ENCODE measurements at regions not wholly inside any gene's neighbourhood (a gene's known extent, or its start where the extent isn't known, plus 50 kb on each side); places are given as distances from the start of the nearest gene placed in this dataset.

DNA sequence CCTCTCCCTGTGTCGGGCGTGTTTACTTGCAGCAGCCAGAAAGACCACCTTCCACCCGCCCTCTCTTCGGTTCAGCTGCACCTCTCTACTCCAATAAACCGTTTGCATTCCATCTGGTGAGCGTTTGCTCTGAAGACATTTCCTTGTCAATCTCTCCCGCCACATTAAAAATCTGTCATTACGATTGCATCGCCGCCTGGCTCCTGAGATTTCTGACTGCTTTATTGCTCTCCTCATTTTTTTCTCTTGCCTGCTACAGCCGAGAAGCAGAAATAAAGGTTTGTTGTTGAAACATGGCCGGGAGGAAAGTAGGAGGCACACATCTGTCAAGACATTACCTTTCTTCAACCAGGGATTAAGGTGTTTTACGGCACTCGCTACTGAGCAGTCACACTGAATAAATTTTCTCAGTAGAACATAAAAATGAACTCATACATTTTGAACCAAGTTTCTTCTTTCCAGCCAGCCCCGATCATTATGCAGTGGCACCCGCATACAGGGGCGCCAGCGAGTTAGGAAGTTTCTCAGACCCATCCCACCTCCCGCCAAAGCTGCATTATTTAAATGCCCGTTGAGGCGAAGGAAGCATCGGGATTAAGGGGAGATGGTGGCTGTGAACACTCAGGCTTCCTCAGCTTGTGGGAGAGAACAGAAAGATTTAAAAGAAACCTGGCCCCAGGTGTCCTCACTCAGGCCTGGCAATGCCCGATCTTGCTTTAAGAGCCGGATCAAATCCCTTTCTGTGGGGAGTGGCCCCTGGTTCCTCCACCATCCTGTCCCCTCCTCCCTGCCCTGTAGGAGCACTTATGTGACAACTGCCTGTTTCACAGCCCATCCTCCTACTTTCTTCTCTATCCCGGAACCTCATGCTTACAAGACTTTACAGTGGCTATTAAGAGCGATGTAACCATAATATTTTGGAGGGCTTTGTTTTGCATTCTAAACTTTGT, 1108.9 kb downstream of the BCL11B start:
- no peak for DNase-seq (ENCODE audit: low spot score)

DNA sequence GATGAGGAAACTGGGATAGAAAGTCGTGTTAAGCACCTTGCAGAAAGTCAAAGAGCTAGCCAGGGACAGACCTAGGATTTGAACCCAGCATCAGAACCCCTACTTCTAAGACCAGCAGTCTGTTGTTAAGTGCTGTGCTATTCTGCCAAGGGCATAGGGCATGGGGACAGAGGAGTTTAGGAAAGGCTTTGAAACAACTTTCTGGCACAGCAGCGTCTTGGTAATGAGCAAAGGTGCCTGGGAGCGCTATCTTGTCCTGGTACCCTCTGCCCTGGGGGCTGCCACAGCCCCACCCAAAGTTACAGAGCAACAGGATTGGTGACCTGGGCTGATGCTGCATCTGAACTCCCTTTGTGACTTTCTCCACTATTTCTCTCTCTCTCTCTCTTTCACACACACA, 1108.1 kb downstream of the BCL11B start:
- DNase-seq (ENCODE audit: low spot score), result no peak

DNA sequence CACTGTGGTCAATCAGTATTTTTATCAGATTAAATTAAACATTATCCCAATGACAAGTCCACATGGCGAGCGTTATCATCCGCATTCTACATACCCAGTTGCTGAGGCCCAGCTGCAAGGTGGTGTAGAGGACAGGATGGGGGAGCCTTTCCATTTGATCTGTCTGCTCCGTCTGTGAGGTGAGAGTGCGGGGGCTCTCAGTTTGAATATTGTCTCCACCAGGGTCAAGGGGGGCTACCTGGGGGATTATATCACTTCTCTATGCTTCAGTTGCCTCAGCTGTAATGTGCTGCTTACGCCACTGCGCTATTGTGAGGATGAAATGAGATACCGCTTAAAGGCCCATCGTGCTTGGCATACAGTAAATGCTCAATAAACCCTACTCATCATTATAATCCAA, 1106.0 kb downstream of the BCL11B start:
- DNase-seq (ENCODE audit: low spot score), result no peak

DNA sequence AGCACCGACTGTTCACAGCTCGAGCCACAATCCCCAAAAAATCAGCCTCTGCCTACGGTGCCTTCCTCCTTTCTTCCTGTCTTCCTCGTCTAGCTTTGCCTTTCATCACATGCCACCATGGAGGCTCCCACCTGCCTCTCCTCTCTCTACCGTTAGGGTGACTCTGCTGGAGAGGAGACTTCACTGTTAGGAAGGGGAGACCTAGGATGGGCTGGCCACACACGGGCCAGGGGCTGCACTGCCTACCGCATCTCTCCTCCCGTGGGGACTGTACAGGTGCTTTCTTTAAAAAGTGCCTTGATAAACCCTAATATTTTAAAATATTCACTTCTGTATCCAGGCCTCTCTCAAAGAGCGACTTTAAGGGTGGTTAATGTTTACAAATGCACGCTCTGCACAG, 1104.7 kb downstream of the BCL11B start:
- no peak for DNase-seq (ENCODE audit: low spot score)

DNA sequence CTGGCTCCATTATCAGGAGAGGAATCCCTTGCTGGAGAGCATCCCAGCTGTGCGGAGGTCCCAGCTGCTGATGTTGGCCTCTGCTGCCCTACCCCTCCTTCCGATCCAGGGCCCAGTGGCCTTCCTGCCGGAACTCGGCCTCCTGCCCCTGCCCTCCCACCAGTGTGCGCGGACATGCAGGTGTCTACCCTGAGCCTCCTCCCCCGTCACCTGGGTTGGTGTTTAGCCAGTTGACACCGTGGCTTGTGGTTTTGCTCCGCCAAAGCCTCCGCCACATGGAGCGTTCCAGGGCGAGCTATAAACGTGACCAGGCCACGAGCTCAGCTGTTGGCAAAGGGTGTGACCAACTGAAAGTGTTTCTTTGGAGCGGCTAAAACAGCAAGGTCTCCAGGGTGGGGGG, 1104.3 kb downstream of the BCL11B start:
- no peak for DNase-seq (ENCODE audit: low spot score)

DNA sequence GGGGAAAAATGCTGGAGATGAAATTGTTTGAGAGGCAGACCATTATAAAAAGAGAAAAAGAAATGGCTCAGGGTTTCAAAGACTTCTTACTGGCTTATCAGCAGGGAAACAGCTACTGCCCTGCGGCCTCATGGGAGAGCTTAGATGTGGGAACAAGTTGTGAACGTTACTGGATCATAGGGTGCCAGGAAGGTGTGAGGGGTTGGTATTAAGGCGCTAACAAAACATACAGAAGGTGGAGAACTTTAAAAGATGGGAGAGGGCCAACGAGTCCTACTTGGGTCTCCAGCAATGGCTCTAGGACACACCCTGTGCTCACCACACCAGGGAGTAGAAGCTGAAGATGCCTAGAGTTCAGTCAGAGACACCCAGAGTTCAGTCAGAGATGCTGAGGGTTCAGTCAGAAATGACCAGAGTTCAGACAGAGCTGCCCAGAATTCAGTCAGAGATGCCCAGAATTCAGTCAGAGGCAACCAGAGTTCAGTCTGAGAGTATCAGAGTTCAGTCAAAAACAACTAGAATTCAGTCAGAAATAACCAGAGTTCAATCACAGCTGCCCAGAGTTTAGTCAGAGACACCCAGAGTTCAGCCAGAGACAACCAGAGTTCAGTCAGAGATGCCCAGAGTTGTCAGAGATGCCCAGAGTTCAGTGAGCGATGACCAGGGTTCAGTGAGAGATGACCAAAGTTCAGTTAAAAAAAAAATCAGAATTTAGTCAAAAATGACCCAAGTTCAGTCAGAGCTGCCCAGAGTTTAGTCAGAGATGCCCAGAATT, 1103.6 kb downstream of the BCL11B start:
- DNase-seq (ENCODE audit: low spot score), result no peak

DNA sequence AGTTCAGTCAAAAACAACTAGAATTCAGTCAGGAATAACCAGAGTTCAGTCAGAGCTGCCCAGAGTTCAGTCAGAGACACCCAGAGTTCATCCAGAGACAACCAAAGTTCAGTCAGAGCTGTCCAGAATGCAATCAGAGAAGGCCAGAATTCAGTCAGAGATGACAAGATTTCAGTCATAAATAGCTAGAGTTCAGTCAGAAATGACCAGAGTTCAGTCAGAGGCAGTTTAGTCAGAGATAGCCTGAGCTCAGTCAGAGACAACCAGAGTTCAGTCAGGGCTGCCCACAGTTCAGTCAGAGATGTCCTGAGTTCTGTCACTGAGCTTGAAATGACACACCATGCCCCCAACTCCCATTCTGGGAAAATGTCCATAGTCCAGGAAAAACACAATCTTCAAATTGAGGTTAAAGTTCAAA, 1102.8 kb downstream of the BCL11B start:
- no peak for DNase-seq (ENCODE audit: low spot score)

DNA sequence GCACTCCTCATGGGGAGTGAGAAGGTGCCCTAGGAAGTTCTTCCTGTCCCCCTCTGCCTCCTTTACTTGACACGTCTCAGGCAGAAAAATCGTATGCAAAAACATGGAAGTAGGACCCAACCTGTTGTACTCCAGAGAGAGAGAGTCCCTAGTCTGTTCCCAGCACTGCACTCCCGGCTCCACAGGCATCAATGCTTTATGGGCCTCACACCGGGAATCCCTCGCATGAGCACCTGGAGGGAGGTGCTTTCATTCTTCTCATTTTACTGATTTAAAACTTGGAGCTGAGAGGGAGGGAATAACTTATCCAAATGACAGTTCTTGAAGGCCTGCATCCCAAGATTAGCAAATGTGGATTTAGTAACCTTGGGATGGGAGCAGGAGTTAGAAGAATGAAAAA, 1101.4 kb downstream of the BCL11B start:
- DNase-seq (ENCODE audit: low spot score), result no peak

DNA sequence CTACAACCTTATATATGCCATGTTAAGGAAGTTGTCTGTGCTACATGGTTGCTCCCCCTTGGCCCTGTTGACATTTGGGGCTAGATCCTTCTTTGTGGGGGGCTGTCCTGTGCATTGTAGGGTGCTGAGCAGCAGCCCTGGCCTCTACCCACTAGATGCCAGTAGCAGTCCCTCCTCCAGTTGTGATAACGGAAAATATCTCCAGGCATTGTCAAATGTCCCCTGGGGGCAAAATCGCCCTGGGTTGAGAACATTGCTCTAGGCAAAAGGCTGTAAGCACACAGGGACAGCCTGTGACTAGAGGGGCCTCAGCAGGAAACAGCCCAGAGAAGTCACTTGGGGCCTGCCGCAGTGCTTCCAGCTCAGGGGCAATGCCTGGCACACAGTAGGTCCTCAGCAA, 1100.3 kb downstream of the BCL11B start:
- DNase-seq (ENCODE audit: low spot score), result no peak

DNA sequence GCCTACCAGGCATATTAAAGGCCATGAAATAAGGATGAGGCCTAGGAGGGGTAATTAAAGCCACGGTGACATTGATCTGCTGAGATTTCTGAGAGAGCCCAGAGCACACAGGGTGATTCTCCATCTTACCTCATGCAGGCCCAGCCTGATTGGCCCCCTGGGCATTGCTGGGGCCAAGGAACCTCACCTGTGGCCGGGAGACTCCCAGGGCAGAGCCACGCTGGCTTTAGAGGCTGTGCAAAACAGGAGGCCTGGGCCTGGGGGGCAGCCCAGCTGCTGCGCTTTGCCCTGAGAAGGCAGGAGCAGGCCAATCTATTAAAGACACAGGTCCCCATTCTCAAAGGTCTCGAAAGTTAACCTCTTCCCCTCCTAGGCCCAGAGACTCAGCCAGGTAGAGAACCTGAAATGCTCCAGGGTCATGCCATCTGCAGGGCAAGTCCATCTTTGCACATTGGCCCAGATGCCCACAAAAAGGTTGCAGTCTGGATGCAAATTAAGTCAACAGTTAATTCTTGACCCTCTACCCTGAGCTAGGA, 1099.7 kb downstream of the BCL11B start:
- no peak for DNase-seq (ENCODE audit: low spot score)

DNA sequence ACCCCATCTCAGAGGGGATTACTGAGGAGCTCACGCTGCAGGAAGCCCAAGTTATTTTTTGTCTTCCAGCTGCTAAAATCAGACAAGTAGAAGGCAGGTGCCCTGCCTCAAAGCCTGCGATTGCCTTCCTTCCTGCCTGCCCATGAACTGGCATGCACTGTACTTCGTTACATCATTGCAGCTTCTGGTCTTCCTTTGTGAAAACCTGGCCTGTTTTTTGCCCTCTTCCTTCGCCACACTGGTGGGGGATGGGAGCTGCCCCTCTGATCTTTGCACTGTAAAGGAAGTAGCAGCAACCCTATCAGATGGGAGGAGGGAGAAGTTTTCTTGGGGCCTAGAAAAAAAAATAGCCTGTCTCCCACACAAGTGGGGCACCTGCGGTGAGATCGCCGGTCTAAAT, 1098.7 kb downstream of the BCL11B start:
- no peak for DNase-seq (ENCODE audit: low spot score)

DNA sequence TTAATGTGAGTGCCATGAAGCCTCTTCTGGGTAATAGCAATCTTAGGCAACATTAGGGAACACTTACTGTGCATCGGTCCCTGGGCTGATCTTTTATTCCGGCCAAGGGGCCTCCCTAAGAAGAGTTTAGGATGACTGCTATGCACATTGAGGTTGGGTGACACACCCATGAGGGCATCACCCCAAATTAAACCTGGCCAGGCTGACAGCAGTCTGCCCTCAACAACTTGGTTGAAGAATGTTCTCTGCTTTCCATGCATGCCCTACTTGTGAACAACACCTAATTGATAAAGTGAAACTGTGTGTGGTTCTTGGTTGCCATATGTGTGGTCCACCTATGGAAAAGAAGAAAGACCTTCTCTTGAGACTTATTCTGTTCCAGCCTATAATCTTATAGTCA, 1098.0 kb downstream of the BCL11B start:
- no peak for DNase-seq (ENCODE audit: low spot score)

DNA sequence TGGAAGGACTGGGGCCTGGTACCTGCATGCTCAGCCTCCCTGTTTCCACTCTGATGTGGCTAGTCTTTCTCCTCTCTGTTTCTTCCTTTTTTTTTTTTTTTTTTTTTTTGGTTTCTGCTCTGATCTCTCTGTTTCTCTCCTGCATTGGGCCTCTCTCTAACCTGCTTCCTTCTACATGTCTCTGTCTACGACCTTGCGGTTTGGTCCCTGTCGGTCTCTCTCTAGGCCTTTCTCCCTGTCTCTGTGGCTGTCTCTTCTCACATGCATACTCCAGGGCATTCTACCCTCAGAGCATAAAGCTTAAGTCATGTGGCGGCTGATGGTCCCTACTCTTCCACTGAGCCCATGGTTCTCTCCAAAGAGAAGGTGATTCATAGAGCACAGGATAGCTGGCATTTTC, 1096.6 kb downstream of the BCL11B start:
- DNase-seq (ENCODE audit: low spot score), result no peak

DNA sequence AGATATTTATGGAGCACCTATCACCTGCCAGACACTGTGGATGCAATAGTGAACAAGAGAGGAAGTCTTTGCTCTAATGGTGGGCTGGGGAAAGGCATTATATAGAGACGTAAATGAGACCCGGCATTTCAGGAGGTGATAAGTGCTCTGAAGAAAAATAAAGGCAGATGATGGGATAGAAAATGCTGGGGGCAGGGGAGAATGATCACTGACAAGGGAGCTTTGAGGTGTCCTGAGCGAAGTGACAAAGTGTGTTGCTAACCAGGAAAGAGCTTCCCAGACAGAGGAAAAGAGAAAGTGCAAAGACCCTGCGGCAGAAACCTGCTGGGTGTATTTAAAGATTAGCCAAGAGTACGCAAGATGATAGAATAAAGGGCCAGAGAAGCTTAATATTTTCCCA, 1096.1 kb downstream of the BCL11B start:
- DNase-seq (ENCODE audit: low spot score), result no peak

DNA sequence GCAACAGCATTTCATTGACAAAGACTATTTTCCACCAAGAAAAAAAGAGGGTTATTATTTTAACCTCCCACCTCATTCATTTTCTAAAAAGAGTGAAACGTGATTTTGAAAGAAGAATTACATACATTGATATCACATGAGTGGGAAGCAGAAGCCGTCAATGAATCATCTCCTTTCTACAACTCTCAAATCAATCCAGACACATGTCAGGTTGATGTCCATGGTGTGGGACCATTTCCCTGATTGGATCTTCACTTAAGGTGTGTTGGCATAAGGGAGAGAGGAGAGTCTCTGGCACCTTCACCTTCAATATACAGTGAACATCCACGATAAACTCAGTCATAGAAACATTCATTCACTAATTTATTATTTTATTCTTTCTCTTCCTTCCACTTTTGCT, 1095.1 kb downstream of the BCL11B start:
- DNase-seq (ENCODE audit: low spot score), result no peak

DNA sequence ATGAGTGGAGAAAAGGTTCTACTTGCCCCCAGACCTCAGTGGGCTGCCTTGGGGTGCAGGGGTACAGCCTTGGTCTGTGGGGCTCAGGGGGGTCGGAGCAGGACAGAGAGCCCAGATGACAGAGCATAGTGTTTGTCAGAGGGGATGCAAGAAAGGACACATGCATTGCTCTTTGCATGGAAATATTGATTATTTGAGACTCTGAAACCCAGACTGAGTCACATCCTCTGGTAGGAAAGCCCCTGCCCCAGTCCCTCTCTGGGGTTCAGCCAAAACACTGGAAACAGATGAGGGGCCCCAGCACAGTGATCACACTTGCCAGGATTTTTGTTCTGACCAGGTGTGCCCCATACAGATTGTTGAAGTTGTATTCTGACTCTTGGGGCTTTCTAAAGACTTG, 1094.4 kb downstream of the BCL11B start:
- DNase-seq (ENCODE audit: low spot score), result no peak

DNA sequence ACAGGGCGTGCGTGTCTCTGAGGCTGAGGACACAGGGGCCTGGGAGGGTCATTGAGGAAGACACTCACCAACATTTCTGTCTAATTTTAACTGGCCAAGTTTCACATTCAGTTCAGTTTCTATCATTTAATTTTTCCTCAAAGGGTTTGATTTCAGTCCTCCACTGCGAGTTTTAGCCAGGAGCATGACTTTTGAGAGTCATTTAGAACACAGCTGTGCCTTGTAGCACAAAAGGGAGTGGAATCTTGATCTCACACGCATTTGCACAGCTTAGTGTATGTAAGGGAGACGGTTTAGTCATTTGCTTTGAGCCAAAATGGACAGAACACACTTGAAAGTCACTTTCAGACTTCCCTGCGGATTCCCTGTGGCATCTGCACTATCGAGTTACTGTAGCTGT, 1090.8 kb downstream of the BCL11B start:
- no peak for DNase-seq (ENCODE audit: low spot score)

DNA sequence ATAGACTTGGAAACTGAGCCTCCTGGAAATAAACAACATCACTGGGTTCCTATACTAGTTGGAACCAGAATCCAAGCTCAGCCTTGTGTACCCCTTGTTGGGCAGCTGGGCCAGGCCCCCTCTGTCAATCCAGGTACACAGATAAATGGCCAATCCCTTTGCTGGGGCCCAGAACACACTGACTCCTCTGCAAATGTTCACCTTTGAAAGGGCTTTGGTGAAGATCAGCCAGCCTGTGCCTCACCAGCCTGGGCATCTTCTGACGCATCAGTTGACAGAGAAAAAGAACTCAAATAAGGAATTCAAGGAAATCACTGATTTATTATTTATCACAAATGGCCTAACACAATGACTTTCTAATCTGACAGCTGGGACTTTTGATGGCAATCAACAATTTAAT, 1090.2 kb downstream of the BCL11B start:
- no peak for DNase-seq (ENCODE audit: low spot score)

DNA sequence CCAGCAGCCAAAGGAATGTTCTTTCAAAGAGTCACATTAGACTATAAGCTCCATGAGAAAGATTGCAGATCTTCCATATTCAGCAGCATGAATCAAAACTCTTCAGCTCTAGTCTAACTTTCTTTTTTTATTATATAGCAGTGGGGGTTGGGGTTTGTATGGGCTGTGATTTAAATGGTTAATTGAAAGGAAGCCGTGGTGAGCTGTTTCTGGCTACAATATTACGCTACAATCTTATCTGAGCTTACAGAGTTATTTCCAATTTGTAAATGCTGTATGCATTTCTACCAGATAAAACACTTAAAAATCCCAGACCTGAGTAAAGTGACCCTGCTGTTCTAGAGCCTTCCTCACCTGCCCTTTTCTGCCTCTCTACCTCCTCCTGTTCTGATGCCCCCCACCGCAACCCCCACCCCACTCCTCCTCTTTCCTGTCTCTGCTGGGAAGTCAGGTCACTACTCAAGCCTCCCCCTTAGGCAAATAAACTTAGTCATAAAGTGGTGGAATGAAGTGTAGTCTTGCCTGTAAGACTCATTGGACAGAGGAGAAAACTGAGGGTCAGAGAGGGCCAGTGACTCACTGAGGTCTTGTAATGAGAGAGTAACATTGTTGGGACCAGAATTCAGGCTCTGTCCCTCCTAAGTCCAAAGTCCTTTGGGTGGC, 1089.5 kb downstream of the BCL11B start:
- no peak for DNase-seq (ENCODE audit: low spot score)

DNA sequence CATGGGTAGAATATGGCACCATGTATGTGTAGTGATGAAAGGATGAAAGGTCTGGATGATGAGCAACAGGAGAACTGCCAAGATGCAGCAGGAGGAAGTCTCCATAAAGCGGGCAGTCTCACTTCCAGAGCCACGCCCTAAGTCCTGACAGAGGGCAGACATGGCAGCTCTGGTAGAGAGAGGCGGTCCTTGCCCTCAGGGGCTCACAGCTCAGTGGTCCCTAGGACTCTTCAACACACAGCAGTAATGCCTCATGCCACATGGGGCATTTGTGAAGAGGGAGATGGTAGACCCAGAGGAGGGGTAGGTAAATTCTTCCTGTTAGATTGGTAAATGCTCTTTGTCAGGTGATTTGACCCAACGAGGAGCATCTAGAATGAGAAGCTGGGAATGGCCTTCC, 1088.4 kb downstream of the BCL11B start:
- no peak for DNase-seq (ENCODE audit: low spot score)

DNA sequence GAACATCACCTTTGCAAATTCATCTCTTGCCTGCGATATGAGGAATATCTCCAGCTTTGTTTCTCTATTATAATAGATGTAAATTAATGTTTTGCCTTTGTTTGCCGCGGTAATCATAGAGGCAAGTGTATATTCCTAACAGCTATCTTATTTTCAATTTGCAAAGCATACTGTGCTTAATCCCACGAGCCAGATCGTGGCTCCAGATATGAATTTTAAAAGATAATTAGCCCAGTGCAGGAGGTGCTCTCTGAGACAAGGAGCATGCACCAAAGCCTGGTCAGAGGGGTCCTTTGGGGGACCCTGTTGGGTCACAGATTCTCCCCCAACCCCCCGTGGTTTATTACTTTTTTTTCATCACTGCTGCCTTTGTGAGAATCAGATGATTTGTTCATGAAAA, 1087.5 kb downstream of the BCL11B start:
- DNase-seq (ENCODE audit: low spot score), result no peak

DNA sequence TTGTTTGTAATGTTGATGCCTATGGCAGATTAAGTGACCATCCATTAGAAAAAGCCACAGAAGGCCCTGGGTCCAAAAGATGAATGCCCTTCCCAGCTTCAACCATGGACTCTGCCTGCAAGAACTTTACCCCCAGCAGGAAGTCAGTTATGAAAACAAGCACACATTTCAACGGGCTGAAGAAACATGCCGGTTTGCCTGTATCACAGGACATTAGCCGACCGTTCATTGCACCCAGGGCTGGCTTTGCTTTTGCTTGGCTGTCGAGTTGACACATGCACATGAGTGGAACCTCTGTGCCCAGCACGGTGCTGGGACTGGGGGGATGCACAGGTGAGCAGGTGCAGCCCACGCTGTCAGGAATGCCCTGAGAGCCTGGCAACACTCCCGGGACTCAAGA, 1087.0 kb downstream of the BCL11B start:
- DNase-seq (ENCODE audit: low spot score), result no peak

DNA sequence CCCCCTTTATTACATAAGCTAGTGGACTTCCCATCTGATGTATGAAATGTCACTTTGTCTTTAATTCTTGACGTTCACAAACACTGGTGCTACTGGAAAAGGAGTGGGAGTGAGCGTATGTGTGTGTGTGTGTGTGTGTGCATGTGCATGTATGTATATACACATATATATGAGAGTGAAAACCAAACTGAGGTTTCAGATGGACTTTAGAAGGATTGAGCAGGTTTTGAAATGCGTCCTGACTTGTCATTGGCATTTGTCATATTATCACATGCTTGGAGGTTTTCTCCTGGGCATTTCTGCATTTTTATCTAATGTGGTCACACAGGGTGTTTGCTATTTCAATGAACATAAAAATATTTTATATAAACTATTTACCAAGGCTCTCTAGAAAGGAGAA, 1085.9 kb downstream of the BCL11B start:
- no peak for DNase-seq (ENCODE audit: low spot score)

Data from AG08396 (cell line).